Endothelial cell of umbilical vein (primary cell): ENCODE measurements at regions not wholly inside any gene's neighbourhood (a gene's known extent, or its start where the extent isn't known, plus 50 kb on each side); places are given as distances from the start of the nearest gene placed in this dataset.

Experiments
- BruUV-seq: library from RNA; stranded (reverse); fragments of 400-500 nt; replicated peaks from 2 replicates; lab custom pipeline; 2021; lab: Mats Ljungman, UMichigan
- CTCF ChIA-PET: fragments of 300-600, 350-600 bp; sonication (Branson Sonifier 250); formaldehyde crosslinking; loops from one replicate; lab custom pipeline; 2021; ENCODE audit warnings: antibody characterized with exemption, inconsistent platforms; lab: Charles Lee
- POLR2A ChIA-PET: fragments of 300-600, 350-600 bp; sonication (Branson Sonifier 250); formaldehyde crosslinking; loops from one replicate; lab custom pipeline; 2021; ENCODE audit warnings: antibody characterized with exemption, inconsistent platforms; lab: Charles Lee
- DNase-seq: peaks from one replicate; pipeline ENCODE4 v3.0.0-alpha.2; 2011; ENCODE audit warnings: low read depth, low spot score
- FAIRE-seq: peaks from 2 replicates; lab custom pipeline; 2011; peaks lifted over from hg19 to GRCh38; lab: Jason Lieb, UNC
- H2AFZ ChIP-seq: 2 replicates; pipeline ENCODE4 v1.6.0; 2012; ENCODE audit warnings: low read depth, low read length, control low read depth, inconsistent platforms
- H3K27ac ChIP-seq: 2 replicates; pipeline ENCODE4 v1.5.1; 2011; ENCODE audit warnings: low read depth, mild to moderate bottlenecking, control low read depth, low read length, moderate library complexity; ENCODE audit not compliant: insufficient read depth
- H3K27me3 ChIP-seq, 2 experiments: 2 replicates each; pipeline versions ENCODE4 v1.6.0 to v1.6.1; 2011; ENCODE audit warnings: low read length in 2 of 2, mixed read lengths in 1 of 2; ENCODE audit not compliant: control insufficient read depth in 2 of 2, insufficient read depth in 2 of 2
- H3K36me3 ChIP-seq, 2 experiments: 2 replicates in 1 of 2; 3 replicates in 1 of 2; pipeline ENCODE4 v1.5.1; 2011; ENCODE audit warnings: low read length in 2 of 2, mild to moderate bottlenecking in 1 of 2, moderate library complexity in 1 of 2; ENCODE audit not compliant: control insufficient read depth in 2 of 2, insufficient read depth in 2 of 2; ENCODE audit errors: extremely low read depth in 1 of 2
- H3K4me1 ChIP-seq: 3 replicates; pipeline ENCODE4 v1.5.1; 2011; ENCODE audit warnings: mild to moderate bottlenecking, low read length; ENCODE audit not compliant: control insufficient read depth, insufficient read depth; ENCODE audit errors: extremely low read depth
- H3K4me2 ChIP-seq: 2 replicates; pipeline ENCODE4 v1.6.1; 2011; ENCODE audit warnings: low read length, control low read depth, mixed read lengths; ENCODE audit not compliant: insufficient read depth
- H3K4me3 ChIP-seq, 3 experiments: fragments of 200-600 bp in 1 of 3; sonication (generic), shearing (Covaris generic) in 1 of 3; replicated peaks in 1 of 3; 2 replicates each; pipeline ENCODE4 v1.5.1; 2011 to 2016; ENCODE audit warnings: control low read depth in 3 of 3, low read length in 3 of 3, mild to moderate bottlenecking in 2 of 3, inconsistent platforms in 1 of 3, low read depth in 1 of 3, moderate library complexity in 1 of 3; ENCODE audit not compliant: insufficient read depth in 1 of 3
- H3K79me2 ChIP-seq: 2 replicates; pipeline ENCODE4 v1.6.0; 2012; ENCODE audit warnings: low read length, inconsistent platforms; ENCODE audit not compliant: control insufficient read depth, insufficient read depth
- H3K9ac ChIP-seq: replicated peaks from 2 replicates; pipeline ENCODE3; 2011; ENCODE audit warnings: low read length, control low read depth; ENCODE audit not compliant: insufficient read depth; ENCODE audit errors: extremely low read depth
- H3K9me1 ChIP-seq: replicated peaks from 3 replicates; pipeline ENCODE4 v1.6.0; 2011; ENCODE audit warnings: mild to moderate bottlenecking, low read length; ENCODE audit not compliant: control insufficient read depth, insufficient read depth; ENCODE audit errors: extremely low read depth
- H3K9me3 ChIP-seq: replicated peaks from 2 replicates; pipeline ENCODE4 v1.5.1; 2012; ENCODE audit warnings: low read length, inconsistent platforms; ENCODE audit not compliant: control insufficient read depth, insufficient read depth
- H4K20me1 ChIP-seq: replicated peaks from 2 replicates; pipeline ENCODE3; 2011; ENCODE audit warnings: mild to moderate bottlenecking, low read length; ENCODE audit not compliant: control insufficient read depth, insufficient read depth; ENCODE audit errors: extremely low read depth
- EZH2 ChIP-seq: IDR thresholded peaks from 2 replicates; pipeline ENCODE4 v1.6.1; 2012; ENCODE audit warnings: borderline replicate concordance, low read depth, mild to moderate bottlenecking, moderate library complexity, low read length, inconsistent platforms; ENCODE audit not compliant: severe bottlenecking
- FOS ChIP-seq: IDR thresholded peaks from 2 replicates; pipeline ENCODE4 v1.6.1; 2011; ENCODE audit warnings: mild to moderate bottlenecking, low read length, moderate library complexity, borderline replicate concordance; ENCODE audit not compliant: insufficient read depth
- GATA2 ChIP-seq: IDR thresholded peaks from 2 replicates; pipeline ENCODE4 v1.7.0; 2011; ENCODE audit warnings: low read depth, mild to moderate bottlenecking, moderate library complexity, mixed read lengths, low read length; ENCODE audit not compliant: insufficient read length, insufficient read depth
- JUN ChIP-seq: IDR thresholded peaks from 2 replicates; pipeline ENCODE4 v1.6.1; 2011; ENCODE audit warnings: borderline replicate concordance, low read depth; ENCODE audit not compliant: insufficient read length, insufficient read depth
- MYC ChIP-seq: IDR thresholded peaks from one replicate; pipeline ENCODE4 v1.6.1; 2011; ENCODE audit warnings: mild to moderate bottlenecking, low read depth, low read length
- POLR2A ChIP-seq: IDR thresholded peaks from 2 replicates; pipeline ENCODE4 v1.6.1; 2012; ENCODE audit warnings: low read depth, mild to moderate bottlenecking, control low read depth, low read length
- POLR2AphosphoS5 ChIP-seq: IDR thresholded peaks from 2 replicates; pipeline ENCODE4 v1.6.1; 2012; ENCODE audit warnings: low read depth, mild to moderate bottlenecking, control low read depth, low read length, moderate library complexity; ENCODE audit not compliant: insufficient read depth
- dilution Hi-C: fragments of 300-500 bp; cut with MboI; formaldehyde crosslinking; loops from one replicate; pipeline ENCODE4 v1.15.0; 2019; ENCODE audit warnings: low sequenced_read_pairs; ENCODE audit not compliant: extremely low pct_ligation_motif_present
- intact Hi-C: fragments of 100-400 bp; cut with micrococcal nuclease; formaldehyde crosslinking; loops from one replicate; pipeline ENCODE4 v1.10.0; 2022
- TF ChIP-seq, protein P1 (sequence below), 2 donors: IDR thresholded peaks; 1 replicate in 1 of 2; 2 replicates in 1 of 2; pipeline ENCODE4 v1.5.1; 2011; ENCODE audit warnings: low read length in 2 of 2, mild to moderate bottlenecking in 2 of 2, moderate library complexity in 2 of 2, control low read depth in 1 of 2, inconsistent platforms in 1 of 2, low read depth in 1 of 2; ENCODE audit not compliant: insufficient read depth in 1 of 2; ENCODE audit errors: extremely low read depth in 1 of 2
- TF ChIP-seq, protein P2 (sequence below): IDR thresholded peaks from 2 replicates; pipeline ENCODE4 v1.6.1; 2011; ENCODE audit not compliant: insufficient read depth, insufficient read length

DNA sequence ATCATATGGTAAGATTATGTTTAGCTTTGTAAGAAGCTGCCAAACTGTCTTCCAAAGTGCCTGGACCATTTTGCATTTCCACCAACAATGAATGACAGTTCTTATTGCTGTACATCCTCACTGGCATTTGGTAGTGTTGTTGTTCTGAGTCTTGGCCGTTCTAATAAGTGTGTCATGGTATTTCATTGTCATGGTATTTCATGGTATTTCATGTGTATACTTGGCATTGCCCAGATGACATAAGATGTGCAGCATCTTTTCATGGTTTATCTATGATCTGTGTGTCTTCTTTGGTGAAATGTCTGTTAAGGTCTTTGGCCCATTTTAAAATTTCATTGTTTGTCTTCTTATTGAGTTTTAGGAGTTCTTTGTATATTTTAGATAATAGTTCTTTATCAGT lies 224.4 kb downstream of the BCAS1 start:
- ChIA-PET CTCF (no interaction called here), POLR2A (no interaction called here)
- no TSS peak for BruUV-seq
- no peak for DNase-seq
- H3K4me1 ChIP-seq, result no peaks in the 10 kb centered on the region
- H3K4me3 ChIP-seq, result no peak overlapping the region
- no peaks in the 10 kb centered on the region for H4K20me1 ChIP-seq
- H2AFZ ChIP-seq, result no peak overlapping the region
- FAIRE-seq, result no peak
- H3K9me3 ChIP-seq, result no peaks in the 10 kb centered on the region
- no peak overlapping the region for H3K9ac ChIP-seq
- no peak overlapping the region for H3K27ac ChIP-seq
- H3K4me2 ChIP-seq, result no peak overlapping the region
- TF ChIP-seq, protein P1, sequence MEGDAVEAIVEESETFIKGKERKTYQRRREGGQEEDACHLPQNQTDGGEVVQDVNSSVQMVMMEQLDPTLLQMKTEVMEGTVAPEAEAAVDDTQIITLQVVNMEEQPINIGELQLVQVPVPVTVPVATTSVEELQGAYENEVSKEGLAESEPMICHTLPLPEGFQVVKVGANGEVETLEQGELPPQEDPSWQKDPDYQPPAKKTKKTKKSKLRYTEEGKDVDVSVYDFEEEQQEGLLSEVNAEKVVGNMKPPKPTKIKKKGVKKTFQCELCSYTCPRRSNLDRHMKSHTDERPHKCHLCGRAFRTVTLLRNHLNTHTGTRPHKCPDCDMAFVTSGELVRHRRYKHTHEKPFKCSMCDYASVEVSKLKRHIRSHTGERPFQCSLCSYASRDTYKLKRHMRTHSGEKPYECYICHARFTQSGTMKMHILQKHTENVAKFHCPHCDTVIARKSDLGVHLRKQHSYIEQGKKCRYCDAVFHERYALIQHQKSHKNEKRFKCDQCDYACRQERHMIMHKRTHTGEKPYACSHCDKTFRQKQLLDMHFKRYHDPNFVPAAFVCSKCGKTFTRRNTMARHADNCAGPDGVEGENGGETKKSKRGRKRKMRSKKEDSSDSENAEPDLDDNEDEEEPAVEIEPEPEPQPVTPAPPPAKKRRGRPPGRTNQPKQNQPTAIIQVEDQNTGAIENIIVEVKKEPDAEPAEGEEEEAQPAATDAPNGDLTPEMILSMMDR (IDR thresholded peaks at IDR 0.05; ENCODE audit: extremely low read depth in 1 of 2, insufficient read depth in 1 of 2, low read depth in 1 of 2, low read length in 2 of 2), result no peak
- no peaks in the 10 kb centered on the region for H3K9me1 ChIP-seq
- H3K79me2 ChIP-seq, result no peaks in the 10 kb centered on the region
- intact Hi-C loops (no loop called here), dilution Hi-C loops (no loop called here)
- H3K27me3 ChIP-seq, result no peaks in the 10 kb centered on the region
- H3K36me3 ChIP-seq, result no peaks in the 10 kb centered on the region

DNA sequence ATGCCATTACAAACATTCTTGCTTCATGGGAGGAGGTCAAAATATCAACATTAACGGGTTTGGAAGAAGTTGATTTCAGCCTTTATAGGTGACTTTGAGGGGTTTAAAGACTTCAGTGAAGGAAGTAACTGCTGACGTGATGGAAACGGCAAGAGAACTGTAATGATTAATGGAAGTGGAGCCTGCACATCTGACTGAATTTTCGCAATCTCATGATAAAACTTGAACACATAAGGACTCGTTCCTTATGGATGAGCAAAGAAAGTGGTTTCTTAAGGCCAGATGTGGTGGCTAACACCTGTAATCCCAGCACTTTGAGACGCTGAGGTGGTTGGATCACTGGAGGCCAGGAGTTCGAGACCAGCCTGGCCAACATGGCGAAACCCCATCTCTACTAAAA lies 226.1 kb downstream of the BCAS1 start:
- no peaks in the 10 kb centered on the region for H3K9me1 ChIP-seq
- H3K9me3 ChIP-seq, result no peaks in the 10 kb centered on the region
- H3K9ac ChIP-seq, result no peak overlapping the region
- no peaks in the 10 kb centered on the region for H4K20me1 ChIP-seq
- TF ChIP-seq MYC, result no peak
- TF ChIP-seq POLR2A, result no peak
- TF ChIP-seq GATA2, result no peak
- TF ChIP-seq, protein P2, sequence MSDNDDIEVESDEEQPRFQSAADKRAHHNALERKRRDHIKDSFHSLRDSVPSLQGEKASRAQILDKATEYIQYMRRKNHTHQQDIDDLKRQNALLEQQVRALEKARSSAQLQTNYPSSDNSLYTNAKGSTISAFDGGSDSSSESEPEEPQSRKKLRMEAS, result no peak
- no peak for TF ChIP-seq FOS
- no peak for TF ChIP-seq JUN
- TF ChIP-seq, protein P1 (IDR thresholded peaks at IDR 0.05; ENCODE audit: extremely low read depth in 1 of 2, insufficient read depth in 1 of 2, low read depth in 1 of 2, low read length in 2 of 2), result no peak
- TF ChIP-seq POLR2AphosphoS5, result no peak
- TF ChIP-seq EZH2, result no peak
- intact Hi-C loops (no loop called here), dilution Hi-C loops (no loop called here)
- POLR2A ChIA-PET, result no interaction called here
- H3K27ac ChIP-seq, result no peak overlapping the region
- DNase-seq, result no peak
- H3K4me2 ChIP-seq, result no peak overlapping the region
- no peak for FAIRE-seq
- no peaks in the 10 kb centered on the region for H3K79me2 ChIP-seq
- no peak overlapping the region for H2AFZ ChIP-seq
- no peak overlapping the region for H3K4me3 ChIP-seq
- no TSS peak for BruUV-seq
- CTCF ChIA-PET, result no interaction called here
- H3K4me1 ChIP-seq, result no peaks in the 10 kb centered on the region
- H3K27me3 ChIP-seq, result no peaks in the 10 kb centered on the region
- H3K36me3 ChIP-seq, result no peaks in the 10 kb centered on the region
